ENCODE measurements at regions not wholly inside any gene's neighbourhood (a gene's known extent, or its start where the extent isn't known, plus 50 kb on each side); places are given as distances from the start of the nearest gene placed in this dataset.

- TF ChIP-seq CTCF (IDR thresholded peaks at IDR 0.05) (no peak), POLR2A (IDR thresholded peaks at IDR 0.05) (no peak), POLR2AphosphoS5 (IDR thresholded peaks at IDR 0.05) (no peak), EP300 (IDR thresholded peaks at IDR 0.05) (no peak)
Observed at GRCh38 chr13:44298314-44298713, 75.3 kb upstream of the SERP2 start.
